ENCODE measurements at regions not wholly inside any gene's neighbourhood (a gene's known extent, or its start where the extent isn't known, plus 50 kb on each side); places are given as distances from the start of the nearest gene placed in this dataset.
"Not testable (repeated sequence)": the region's sequence is repeated elsewhere in the genome, so short reads cannot be mapped to it uniquely, and the experiment has no call there.

DNA sequence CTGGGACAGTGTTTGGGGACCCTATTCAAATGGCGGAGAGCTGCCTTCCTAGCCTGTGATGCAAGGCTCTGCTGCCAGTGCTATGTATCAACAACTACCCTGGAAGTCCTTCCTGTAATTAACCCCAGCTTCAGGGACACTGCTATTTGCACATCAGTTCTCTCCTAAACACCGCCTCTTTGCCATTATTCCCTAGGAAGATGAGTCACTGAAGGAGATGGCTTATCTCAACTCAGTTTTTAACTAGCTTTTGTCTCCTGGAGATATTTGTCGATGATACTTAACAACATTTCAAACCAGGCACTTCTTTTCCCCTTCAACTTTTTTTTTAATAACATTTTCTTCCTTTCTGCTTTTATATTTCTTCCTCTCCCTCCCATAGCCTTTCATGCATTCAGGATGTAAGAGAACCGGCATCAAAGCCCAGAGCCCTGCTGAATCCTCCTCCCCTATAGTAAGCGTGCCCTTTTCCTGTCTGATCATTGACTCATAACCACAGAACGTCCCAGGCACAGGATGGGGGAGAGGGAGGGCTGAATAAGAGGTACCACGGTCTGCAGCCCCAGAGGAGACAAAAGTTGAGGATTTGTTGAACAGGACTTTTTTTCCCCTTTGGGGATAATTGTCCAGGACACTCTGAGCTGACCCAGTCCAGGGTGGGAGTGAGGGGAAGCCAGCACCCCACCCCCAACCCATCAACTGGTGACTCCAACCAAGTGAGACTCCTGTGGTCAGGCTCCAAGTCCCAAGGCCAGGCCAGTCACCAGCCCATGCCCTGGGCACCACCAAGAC is 387.8 kb upstream of the SALL1 start:
- peak; percentile 79 for DNase-seq (ENCODE audit: low read depth)

DNA sequence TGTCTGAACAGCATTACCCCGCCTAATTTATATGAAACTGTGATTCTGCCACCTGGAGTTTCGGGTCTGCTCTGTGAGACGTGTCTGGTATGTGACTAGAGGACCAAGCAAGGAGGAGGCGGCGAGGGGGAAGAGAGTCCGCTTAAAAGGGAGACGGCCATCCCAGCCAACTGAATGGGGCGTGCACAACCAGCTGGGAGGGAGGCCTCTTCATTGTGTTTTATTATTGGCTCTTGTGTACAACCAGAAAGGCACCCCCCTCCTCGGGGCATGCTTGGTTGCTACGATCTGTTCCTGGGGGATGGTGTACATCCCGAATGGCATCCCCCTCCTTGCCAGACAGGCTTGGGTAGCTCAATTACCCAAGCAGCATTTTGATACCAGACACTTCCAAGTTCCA is 384.5 kb upstream of the SALL1 start:
- DNase-seq (ENCODE audit: low read depth): no peak

DNA sequence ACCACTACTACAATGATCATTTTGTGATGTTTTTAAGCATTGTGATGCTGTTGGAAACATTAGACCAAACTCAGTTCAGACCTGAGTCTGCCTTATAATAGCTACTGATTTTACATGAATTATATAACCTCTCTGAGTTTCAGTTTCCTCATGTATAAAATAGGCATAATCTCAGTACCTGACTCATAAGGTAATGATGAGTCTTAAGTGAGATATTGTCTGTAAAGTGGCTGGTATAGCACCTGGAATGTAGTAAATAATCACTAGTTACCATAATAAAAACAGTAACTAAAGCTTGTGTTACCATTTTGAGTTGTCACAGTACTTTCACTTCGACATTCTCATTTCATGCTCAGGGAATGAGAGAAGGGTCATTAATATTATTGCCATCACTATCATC is 381.5 kb upstream of the SALL1 start:
- DNase-seq (ENCODE audit: low read depth): no peak

DNA sequence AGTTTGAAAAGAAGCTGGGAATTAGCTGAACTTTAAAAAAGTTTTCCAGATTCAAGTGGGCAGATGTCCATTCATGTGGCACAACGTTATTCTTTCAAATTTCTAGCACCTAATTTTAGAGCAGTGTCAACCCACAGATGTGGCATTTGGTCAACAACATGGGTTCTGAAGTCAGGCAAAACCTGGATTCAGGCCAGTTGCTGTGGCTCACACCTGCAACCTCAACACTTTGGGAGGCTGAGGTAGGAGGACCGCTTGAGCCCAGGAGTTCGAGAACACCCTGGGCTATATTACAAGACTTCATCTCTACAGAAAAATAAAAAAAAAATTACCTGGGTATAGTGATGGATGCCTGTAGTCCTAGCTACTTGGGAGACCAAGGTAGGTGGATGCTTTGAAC is 380.2 kb upstream of the SALL1 start:
- no peak for DNase-seq (ENCODE audit: low read depth)

DNA sequence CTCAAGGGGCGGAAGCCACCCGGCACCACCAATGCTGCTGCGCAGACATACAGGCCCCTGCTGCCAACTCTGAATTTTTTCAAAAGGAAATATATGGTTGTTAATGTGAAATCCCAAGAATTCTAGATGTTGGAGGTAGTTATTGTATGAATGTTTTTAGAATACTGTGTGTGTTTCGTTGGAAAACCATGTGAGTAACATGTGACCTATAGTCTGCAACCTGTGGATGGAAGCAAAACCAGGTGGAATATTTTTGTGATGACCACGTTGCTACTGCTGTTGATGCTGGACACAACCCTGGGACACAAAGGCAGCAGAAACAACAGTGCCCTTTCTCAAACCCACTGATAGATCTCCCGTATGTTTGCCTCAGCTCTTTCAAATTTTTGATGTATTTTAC is 376.3 kb upstream of the SALL1 start:
- no peak for DNase-seq (ENCODE audit: low read depth)

DNA sequence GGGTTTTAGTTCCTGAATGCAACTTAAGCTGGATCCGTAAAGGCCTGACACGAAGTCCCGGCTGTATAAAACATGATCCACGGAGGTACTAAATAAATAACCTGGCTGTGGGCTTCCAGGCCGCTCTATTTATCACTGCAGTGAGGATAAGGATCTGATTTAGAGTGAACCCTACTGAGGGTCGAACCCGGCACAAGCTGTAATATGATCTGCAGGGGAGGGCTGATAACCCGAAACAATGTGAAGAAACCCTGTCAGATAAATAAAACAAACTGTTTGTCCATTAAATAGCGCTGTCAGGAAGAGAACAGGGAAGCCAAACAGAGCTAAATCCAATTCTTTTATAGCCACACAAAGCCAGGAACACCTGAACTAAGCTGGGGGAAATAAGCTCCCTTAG is 375.6 kb upstream of the SALL1 start:
- no peak for DNase-seq (ENCODE audit: low read depth)

DNA sequence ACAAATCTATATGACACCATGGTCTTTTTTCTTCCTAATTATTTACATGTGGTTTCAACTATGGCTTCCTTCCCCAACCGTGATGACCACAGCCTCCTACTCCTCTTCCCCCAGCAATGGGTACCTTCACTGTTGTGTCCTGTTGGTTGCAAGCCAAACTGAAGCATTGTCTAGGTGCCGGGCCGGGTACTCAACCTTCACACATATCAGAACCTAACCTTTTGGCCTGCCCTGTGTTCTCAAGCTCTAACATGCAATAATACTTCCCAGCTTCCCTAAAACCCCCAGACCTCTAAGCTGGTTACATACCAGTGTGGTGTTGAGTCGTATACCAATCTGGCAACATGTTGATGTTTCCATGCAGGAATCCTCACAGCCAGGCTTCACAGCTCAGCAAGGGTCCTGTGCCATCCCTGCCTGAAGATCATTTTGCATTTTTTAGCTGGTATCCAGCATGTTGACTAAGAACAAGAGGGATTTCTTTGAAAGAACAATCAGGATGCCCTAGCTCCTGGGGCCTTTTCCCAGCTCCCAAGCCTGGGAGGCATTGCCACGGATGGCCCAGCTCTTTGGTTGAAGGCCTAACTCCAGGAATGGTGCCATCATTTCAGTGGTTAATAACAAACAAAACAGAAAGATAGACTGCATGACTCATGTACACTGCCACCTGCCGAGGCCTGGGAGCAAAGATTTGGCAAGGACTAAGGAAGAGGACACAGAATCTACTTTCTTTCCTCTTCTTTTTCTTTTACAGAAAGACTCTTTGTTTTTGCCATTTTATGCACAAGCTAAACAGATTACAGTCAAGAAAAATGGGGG is 373.7 kb upstream of the SALL1 start:
- peak; percentile 71 for DNase-seq (ENCODE audit: low read depth)

DNA sequence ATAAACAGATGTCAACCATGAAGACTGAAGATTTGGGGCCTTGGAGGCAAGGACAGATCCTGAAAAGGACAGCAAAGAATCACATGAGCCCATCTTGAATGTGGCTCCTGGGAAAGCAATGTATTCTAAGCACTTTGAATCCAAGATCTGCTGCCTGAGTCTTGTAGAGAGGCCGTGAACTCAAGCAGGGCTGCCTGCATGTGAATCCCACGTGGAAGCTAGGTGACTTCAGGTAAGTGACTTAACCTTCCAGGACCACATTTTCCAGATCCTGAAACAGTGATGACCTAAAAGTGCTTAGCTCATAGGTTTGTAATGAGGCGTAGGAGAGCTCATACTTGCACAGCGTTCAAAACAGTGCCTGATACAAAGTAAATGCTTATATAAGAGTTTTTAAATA is 373.0 kb upstream of the SALL1 start:
- no peak for DNase-seq (ENCODE audit: low read depth)

DNA sequence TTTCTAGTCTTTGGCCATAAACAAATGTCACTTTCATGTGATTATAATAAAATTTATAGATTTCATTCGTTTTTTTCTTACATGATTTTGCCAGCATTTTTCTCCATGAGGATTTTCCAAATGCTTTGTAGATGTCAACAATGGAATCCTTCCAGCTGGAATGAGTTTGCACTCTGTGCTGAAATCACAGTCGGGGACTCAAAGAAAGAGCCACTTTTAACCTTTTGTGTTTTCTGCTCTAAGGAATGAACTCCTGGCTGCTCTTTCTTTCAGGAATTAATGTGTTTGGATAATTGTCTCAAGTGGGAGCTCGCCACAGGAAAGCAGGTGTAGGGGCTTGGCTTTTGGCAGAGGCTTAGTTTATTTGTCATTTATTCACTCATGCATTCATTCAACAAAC is 372.3 kb upstream of the SALL1 start:
- DNase-seq (ENCODE audit: low read depth): peak; percentile 28

DNA sequence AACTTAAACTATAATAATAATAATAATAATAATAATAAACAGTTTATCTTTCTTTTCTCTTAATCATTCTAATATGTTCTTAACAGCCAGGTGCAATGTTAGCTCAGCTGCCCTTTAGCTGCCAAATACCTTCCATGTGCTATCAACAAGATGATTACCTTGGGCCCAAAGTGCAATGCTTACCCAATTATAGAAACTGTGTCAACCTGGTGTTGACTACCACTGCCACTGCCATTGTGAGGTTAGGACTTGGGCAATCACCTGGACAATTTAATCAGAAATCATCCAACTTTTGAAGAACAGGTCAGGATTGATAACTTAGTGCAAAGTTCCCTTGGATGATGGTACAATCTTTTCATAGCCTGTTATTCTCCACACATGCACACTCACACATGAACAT is 371.8 kb upstream of the SALL1 start:
- DNase-seq (ENCODE audit: low read depth): no peak

DNA sequence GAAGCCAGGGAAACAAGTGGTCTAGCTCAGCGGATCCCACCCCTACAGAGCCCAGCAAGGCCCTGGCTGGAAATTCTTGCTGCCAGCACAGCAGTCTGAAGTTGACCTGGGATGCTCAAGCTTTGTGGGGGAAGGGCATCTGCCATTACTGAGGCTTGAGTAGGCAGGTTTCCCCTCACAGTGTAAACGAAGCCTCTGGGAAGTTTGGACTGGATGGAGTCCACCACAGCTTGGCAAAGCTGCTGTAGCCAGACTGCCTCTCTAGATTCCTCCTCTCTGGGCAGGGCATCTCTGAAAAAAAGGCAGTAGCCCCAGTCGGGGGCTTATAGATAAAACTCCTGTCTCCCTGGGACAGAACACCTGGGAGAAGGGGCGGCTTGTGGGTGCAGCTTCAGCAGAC is 365.9 kb upstream of the SALL1 start:
- DNase-seq (ENCODE audit: low read depth): not testable (repeated sequence)

DNA sequence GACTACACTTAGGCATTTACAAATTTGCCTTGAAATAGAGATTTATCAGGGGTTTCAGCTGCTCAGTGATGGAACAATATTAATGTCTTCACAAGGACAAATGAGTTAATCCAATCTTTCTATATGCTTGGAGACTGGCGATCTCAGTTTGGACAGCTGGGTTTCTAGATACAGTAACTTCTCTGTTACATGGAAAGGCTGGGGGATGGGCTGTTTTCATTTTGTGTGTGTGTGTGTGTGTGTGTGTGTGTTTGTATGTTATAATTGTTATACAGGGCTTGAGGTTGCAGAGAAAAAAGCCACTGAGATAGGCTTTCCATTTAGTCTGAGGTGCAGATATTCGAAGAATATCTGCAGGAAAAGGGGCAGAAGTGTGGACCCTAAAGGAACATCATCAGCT is 359.3 kb upstream of the SALL1 start:
- no peak for DNase-seq (ENCODE audit: low read depth)

DNA sequence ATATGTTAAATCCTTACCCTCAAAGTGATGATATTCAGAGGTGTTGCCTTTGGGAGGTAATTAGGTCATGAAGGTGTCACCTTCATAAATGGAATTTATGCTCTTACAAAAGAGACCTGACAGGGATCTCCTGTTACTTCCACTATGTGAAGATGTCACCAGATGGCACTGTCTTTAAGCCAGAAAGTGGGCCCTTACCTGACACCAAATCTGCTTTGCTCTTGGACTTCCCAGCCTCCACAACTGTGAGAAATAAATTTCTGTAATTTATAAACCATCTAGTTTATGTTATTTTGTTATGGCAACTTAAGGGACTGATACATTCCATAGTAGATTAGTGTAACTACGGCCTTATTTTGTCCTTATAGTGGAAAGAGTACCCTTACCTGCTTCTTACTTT is 358.3 kb upstream of the SALL1 start:
- DNase-seq (ENCODE audit: low read depth): no peak

DNA sequence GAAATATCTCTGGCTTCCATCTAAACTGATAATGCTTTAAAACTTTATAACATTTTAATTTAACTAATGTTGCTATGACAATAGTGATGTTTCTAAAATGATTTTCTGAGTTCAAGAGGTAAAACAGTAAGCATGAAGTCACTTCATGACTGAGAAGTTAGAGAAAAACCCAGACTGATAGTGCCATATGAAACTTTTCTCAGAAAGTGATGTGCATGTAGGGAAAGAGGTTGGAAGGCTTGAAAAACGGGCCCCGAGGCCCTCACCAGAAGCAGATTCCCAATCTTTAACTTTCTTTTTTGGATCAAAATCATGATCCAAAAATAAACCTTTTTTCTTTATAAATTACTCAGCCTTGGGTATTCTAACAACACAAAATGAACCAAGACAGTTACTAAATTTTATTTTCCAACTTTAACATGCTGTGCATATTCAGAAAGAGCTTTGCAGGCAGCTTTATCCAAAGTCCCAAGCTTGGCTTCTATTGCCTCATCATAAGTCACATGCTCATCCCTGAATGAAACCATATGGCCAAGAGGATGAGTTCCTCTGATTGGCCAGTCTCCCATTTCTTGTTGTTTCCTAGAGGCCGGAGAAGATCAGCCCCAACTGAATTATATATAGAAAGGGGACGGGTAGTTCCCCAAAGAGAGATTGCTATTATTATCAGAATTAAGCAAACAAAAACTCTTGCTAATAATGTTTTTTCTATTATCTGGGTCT is 357.6 kb upstream of the SALL1 start:
- peak; percentile 81 for DNase-seq (ENCODE audit: low read depth)

DNA sequence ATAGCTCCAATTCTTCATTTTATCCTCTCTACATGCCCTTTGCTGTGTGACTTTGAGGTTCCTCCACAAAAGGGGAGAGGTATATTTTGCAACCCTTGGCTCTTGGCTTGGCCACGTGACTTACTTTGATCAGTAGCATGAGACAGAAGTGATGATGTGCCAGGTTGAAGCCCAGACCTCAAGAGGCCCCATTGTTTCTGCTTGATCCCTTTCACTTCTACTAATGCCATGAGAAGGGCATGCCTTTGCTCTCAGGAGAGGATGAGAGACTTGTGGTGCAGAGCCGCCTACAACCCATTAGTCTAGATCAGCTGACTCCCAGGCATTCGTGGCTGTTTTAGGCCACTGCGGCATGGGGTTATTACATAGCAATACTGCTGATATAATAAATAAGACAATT is 356.2 kb upstream of the SALL1 start:
- no peak for DNase-seq (ENCODE audit: low read depth)

DNA sequence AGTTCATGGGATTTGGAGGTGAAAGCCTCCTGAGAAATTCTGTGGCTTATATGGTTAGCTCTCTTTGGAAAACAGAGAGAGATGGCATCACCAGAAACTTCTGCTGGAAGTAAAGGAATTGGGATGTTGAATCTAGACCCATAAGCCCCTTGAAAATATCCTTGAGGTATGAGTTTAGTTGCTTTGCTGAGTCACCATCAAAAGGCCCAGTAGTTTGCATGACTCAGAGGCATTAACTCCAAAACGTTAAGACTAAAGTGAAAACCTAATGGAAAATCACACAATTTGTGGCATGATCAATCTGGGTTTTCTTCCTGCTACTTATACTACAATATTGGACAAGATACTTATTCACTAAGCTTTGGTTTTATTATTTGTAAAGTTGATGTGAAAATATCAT is 349.2 kb upstream of the SALL1 start:
- DNase-seq (ENCODE audit: low read depth): no peak

DNA sequence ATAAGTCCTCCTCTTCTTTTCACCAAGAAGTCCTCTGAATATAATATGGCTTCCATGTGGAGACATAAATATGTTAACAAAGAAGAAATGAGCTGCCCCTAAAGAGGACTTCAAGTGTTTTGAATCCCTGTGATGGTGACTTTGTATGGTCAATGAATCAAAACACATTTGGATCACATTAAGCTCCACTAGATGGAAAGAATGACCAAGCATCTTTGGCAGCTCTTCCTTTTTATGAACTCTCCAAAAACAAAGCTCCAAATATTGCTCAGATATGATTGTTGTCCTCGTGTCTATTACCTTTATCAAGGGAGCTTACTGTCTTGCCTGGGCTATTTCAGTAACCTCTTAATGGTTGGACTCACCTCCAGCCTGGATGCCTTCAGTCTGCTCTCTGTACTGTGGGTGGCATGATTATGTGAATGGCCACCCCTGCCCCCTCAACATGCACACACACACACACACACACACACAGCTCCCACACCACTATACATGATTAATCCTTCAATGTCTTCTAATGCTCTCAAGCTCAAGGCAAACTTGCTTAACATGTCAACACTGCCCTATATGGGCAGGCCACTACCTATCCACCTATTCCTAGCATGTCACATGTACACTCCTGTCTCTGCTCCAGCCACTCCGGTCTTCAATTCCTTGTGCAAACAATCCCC is 346.6 kb upstream of the SALL1 start:
- peak; percentile 49 for DNase-seq (ENCODE audit: low read depth)

DNA sequence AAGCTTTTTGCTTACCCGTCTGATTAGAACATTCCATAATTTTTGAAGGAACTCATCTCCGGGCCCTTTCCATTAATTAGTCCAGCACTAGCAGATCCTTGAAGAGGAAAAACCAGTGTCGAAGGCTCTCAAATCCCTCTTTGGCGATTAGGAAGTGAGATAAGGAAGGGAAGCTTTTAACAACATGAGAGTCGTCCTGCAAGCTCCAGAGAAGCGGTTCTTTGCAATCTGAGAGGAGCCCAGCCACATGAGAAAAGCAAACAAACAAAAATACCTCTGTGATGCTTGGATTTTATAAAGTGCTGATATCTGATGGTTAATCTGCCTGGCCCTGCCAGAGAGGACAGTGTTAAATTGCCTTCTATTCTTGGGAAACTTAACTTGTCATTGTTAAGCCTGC is 339.8 kb upstream of the SALL1 start:
- DNase-seq (ENCODE audit: low read depth): no peak

DNA sequence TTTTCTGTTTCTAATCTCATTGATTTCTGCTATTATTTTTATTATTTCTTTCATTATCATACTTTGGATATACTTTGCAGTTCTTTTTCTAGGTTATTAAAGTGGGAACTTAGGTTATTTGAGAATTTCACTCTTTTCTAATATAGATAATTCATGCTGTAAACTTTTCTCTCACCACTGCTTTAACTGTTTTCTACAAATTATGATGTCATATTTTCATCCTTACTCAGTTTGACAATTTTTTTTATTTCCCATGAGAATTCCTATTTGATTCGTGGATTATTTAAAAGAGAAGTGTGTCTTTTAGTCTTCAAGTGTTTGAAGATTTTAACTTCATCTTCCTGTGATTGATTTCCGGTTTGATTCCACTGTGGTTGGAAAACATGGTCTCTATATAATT is 336.8 kb upstream of the SALL1 start:
- DNase-seq (ENCODE audit: low read depth): no peak

DNA sequence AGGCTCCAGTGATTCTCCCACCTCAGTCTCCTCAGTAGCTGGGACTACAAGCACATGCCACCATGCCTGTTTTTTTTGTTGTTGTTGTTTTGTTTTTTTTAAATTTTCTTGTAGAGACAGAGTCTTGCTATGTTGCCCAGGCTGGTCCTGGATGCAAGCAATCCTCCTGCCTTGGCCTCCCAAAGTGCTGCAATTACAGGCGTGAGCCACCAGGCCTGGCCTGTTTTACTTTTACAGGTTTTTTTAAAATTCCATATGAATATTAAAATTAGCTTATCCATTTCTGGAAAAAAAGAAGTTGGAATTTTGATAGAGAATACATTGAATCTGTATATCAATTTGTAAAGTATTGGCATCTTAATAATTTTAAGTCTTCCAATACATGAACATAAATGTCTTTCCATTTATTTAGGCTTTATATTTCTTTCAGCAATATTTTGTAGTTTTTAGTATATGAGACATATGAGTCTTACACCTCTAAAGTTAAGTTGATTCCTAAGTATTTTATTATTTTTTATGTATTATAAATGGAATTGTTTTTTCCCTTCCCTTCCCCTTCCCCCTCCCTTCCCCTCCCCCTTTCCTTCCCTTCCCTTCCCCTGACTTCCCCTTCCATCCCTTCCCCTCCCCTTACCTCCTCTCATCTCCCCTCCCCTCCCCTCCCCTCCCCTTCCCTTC is 323.5 kb upstream of the SALL1 start:
- no peak for DNase-seq (ENCODE audit: low read depth)

DNA sequence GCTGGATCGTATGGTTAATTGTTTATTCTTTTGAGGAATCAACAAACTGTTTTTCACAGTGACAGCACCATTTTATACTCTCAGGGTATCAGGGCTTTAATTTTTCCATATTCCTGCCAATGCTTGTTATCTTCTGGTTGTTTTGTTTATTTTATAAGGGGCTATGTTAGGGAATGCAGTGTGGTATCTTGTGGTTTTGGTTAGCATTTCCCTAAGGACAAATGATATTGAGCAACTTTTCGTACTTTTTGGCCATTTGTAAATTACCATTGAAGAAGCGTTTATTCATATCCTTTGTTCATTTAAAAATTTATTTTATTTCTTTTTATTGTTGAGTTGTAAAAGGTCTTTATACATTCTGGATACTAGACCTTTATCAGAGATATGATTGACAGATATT is 322.0 kb upstream of the SALL1 start:
- peak; percentile 6 for DNase-seq (ENCODE audit: low read depth)

DNA sequence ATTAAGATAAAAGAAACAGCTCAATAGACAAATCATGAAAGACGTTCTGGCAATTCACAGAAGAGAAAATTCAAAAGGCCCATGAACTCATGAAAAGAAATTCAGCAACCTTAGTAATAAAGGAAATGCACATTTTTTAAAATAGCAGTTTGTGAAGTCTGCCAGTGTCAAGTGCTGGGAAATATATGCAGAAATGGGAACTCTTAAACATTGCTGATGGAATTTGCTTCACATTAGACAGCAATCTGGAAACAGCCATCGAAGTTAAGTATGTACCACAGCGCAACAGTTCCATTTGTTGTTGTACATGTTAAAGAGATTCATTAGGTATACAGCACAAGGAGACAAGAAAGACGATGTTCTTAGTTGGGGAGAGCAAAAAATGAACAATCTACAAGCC is 319.4 kb upstream of the SALL1 start:
- DNase-seq (ENCODE audit: low read depth): no peak
